ENCODE measurements at regions not wholly inside any gene's neighbourhood (a gene's known extent, or its start where the extent isn't known, plus 50 kb on each side); places are given as distances from the start of the nearest gene placed in this dataset.

- TF ChIP-seq CTCF (IDR thresholded peaks at IDR 0.05) (no peak), POLR2AphosphoS5 (IDR thresholded peaks at IDR 0.05; ENCODE audit: insufficient read depth in 1 of 2, low read depth in 1 of 2) (no peak), POLR2A (IDR thresholded peaks at IDR 0.05) (no peak)
Measured at GRCh38 chr1:59132295-59132694, 164.6 kb upstream of the FGGY start.
